RCC 7860 (cell line): ENCODE measurements at regions not wholly inside any gene's neighbourhood (a gene's known extent, or its start where the extent isn't known, plus 50 kb on each side); places are given as distances from the start of the nearest gene placed in this dataset.

Source experiments
- DNase-seq: peaks from one replicate; pipeline ENCODE4 v3.0.0-alpha.2; 2015; ENCODE audit warnings: low spot score
- FAIRE-seq: peaks from 2 replicates; lab custom pipeline; 2012; peaks lifted over from hg19 to GRCh38; lab: Jason Lieb, UNC

- FAIRE-seq (no peak), DNase-seq (no peak)
These were observed 194.5 kb upstream of the KHDRBS2 start for GRCh38 chr6:62480544-62480943.

- no peak for FAIRE-seq
These were observed 193.7 kb upstream of the KHDRBS2 start for GRCh38 chr6:62479697-62480220.

GRCh38 chr6:62474793-62475192, 188.8 kb upstream of the KHDRBS2 start:
- FAIRE-seq: no peak
- no peak for DNase-seq

More at GRCh38 chr6:62479697-62480220, 193.7 kb upstream of the KHDRBS2 start:
- DNase-seq: no peak

GRCh38 chr6:62466607-62467006, 180.6 kb upstream of the KHDRBS2 start:
- FAIRE-seq (no peak), DNase-seq (no peak)

GRCh38 chr6:62465206-62465605, 179.2 kb upstream of the KHDRBS2 start:
- DNase-seq (no peak), FAIRE-seq (no peak)

- FAIRE-seq: no peak
- no peak for DNase-seq
These were observed 166.6 kb upstream of the KHDRBS2 start for GRCh38 chr6:62452586-62452985.

- no peak for FAIRE-seq
- no peak for DNase-seq
These were observed 160.8 kb upstream of the KHDRBS2 start for GRCh38 chr6:62446647-62447316.

- FAIRE-seq: no peak
- DNase-seq: no peak
These were observed 159.5 kb upstream of the KHDRBS2 start for GRCh38 chr6:62445521-62445920.

- DNase-seq (no peak), FAIRE-seq (no peak)
These were observed 155.2 kb upstream of the KHDRBS2 start for GRCh38 chr6:62441182-62441581.

GRCh38 chr6:62429781-62430180, 143.8 kb upstream of the KHDRBS2 start:
- DNase-seq (no peak), FAIRE-seq (no peak)

- FAIRE-seq (no peak), DNase-seq (no peak)
These were observed 114.7 kb upstream of the KHDRBS2 start for GRCh38 chr6:62400521-62401259.

- DNase-seq: no peak
- FAIRE-seq: no peak
These were observed 107.6 kb upstream of the KHDRBS2 start for GRCh38 chr6:62393608-62394007.

- FAIRE-seq (no peak), DNase-seq (no peak)
These were observed 106.3 kb upstream of the KHDRBS2 start for GRCh38 chr6:62392291-62392690.

- FAIRE-seq (no peak), DNase-seq (no peak)
These were observed 105.3 kb upstream of the KHDRBS2 start for GRCh38 chr6:62391358-62391757.

GRCh38 chr6:62390401-62390800, 104.4 kb upstream of the KHDRBS2 start:
- FAIRE-seq (no peak), DNase-seq (no peak)

GRCh38 chr6:62371453-62372210, 85.6 kb upstream of the KHDRBS2 start:
- DNase-seq: no peak
- no peak for FAIRE-seq

GRCh38 chr6:62367601-62368000, 81.6 kb upstream of the KHDRBS2 start:
- DNase-seq (no peak), FAIRE-seq (no peak)

- no peak for DNase-seq
- no peak for FAIRE-seq
These were observed 76.1 kb upstream of the KHDRBS2 start for GRCh38 chr6:62362097-62362496.

GRCh38 chr6:62357835-62358234, 71.8 kb upstream of the KHDRBS2 start:
- no peak for DNase-seq
- FAIRE-seq: no peak

GRCh38 chr6:62354261-62354660, 68.2 kb upstream of the KHDRBS2 start:
- no peak for DNase-seq

GRCh38 chr6:62345962-62346689, 60.1 kb upstream of the KHDRBS2 start:
- FAIRE-seq (no peak), DNase-seq (no peak)

More at GRCh38 chr6:62354261-62354660, 68.2 kb upstream of the KHDRBS2 start:
- no peak for FAIRE-seq
